HEK293T (cell line): ENCODE measurements at regions not wholly inside any gene's neighbourhood (a gene's known extent, or its start where the extent isn't known, plus 50 kb on each side); places are given as distances from the start of the nearest gene placed in this dataset.

Experiments
- CTCF ChIA-PET: fragments of 350-600 bp; formaldehyde crosslinking; extraction: SDS; loops from one replicate; lab custom pipeline; 2021; ENCODE audit warnings: antibody characterized with exemption, inconsistent platforms; lab: Yijun Ruan, JAX
- POLR2A ChIA-PET: fragments of 350-600 bp; formaldehyde crosslinking; extraction: SDS; loops from one replicate; lab custom pipeline; 2020; ENCODE audit warnings: antibody characterized with exemption, inconsistent platforms; lab: Yijun Ruan, JAX
- DNase-seq: peaks from one replicate; pipeline ENCODE4 v3.0.0; 2012; ENCODE audit warnings: mixed read lengths; ENCODE audit errors: extremely low spot score
- ARNT ChIP-seq: fragments of 450-650 bp; IDR thresholded peaks from 2 replicates; pipeline ENCODE4 v1.6.1; 2017; ENCODE audit warnings: mild to moderate bottlenecking
- BHLHE40 ChIP-seq: fragments of 450-650 bp; IDR thresholded peaks from 2 replicates; pipeline ENCODE4 v1.6.1; 2016; ENCODE audit warnings: mild to moderate bottlenecking, moderate library complexity, borderline replicate concordance
- CTBP1 ChIP-seq: fragments of 450-650 bp; IDR thresholded peaks from 2 replicates; pipeline ENCODE4 v1.6.1; 2016; ENCODE audit warnings: borderline replicate concordance
- ELF4 ChIP-seq: fragments of 450-650 bp; IDR thresholded peaks from 2 replicates; pipeline ENCODE4 v1.6.1; 2017; ENCODE audit warnings: antibody characterized with exemption
- FOXA1 ChIP-seq: fragments of 450-650 bp; IDR thresholded peaks from 2 replicates; pipeline ENCODE4 v1.6.1; 2016; ENCODE audit warnings: mild to moderate bottlenecking
- FOXK2 ChIP-seq: fragments of 450-650 bp; IDR thresholded peaks from 2 replicates; pipeline ENCODE4 v1.6.1; 2016; ENCODE audit warnings: mild to moderate bottlenecking
- FOXM1 ChIP-seq: fragments of 450-650 bp; IDR thresholded peaks from 2 replicates; pipeline ENCODE4 v1.6.1; 2017; ENCODE audit warnings: mild to moderate bottlenecking, borderline replicate concordance
- HDGF ChIP-seq: fragments of 450-650 bp; IDR thresholded peaks from 2 replicates; pipeline ENCODE4 v1.6.1; 2017; ENCODE audit warnings: antibody characterized with exemption, borderline replicate concordance
- L3MBTL2 ChIP-seq: fragments of 450-650 bp; conservative IDR thresholded peaks from 2 replicates; pipeline ENCODE4 v1.6.1; 2016; ENCODE audit warnings: mild to moderate bottlenecking
- LEF1 ChIP-seq: fragments of 450-650 bp; IDR thresholded peaks from 2 replicates; pipeline ENCODE4 v1.6.1; 2017; ENCODE audit warnings: mild to moderate bottlenecking, borderline replicate concordance
- NFRKB ChIP-seq: fragments of 450-650 bp; IDR thresholded peaks from 2 replicates; pipeline ENCODE4 v1.6.1; 2016; ENCODE audit warnings: mild to moderate bottlenecking, moderate library complexity
- SP1 ChIP-seq: fragments of 450-650 bp; IDR thresholded peaks from 2 replicates; pipeline ENCODE4 v1.6.1; 2017
- SUZ12 ChIP-seq: fragments of 450-650 bp; IDR thresholded peaks from 2 replicates; pipeline ENCODE4 v1.6.1; 2016; ENCODE audit warnings: mild to moderate bottlenecking
- TARDBP ChIP-seq: fragments of 450-650 bp; IDR thresholded peaks from 2 replicates; pipeline ENCODE4 v1.6.1; 2016
- ZNF384 ChIP-seq: fragments of 450-650 bp; IDR thresholded peaks from 2 replicates; pipeline ENCODE4 v1.6.1; 2016
- TF ChIP-seq, protein P1 (sequence below): fragments of 450-650 bp; IDR thresholded peaks from 2 replicates; pipeline ENCODE4 v1.6.1; 2016

DNA sequence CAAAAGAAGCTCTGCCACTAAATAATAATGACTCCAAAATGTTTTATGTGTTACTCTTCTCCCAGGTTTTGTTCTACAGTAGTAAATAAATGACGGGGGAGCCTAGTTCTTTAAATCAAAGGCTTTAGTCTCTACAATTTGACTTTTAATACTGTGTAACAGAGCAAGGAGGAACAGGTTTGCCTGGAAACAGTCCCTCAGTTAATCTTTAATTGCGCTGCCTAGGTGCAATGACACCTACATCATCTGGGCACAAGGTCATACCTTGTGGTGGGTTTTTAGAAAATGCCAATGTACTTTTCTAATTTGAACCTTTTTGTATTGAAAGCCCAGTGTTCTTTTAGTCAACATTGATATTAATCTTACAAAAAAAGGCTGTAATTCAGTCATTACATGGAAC, 287.3 kb upstream of the SETBP1 start:
- CTCF ChIA-PET: no interaction called here
- POLR2A ChIA-PET: no interaction called here
- no peak for TF ChIP-seq HDGF
- no peak for TF ChIP-seq NFRKB
- TF ChIP-seq SP1: no peak
- no peak for TF ChIP-seq ZNF384
- TF ChIP-seq ARNT: no peak
- TF ChIP-seq ELF4: no peak
- TF ChIP-seq CTBP1: no peak
- no peak for TF ChIP-seq L3MBTL2
- TF ChIP-seq BHLHE40: no peak
- TF ChIP-seq FOXM1: no peak
- no peak for TF ChIP-seq TARDBP
- TF ChIP-seq LEF1: no peak
- TF ChIP-seq, protein P1, sequence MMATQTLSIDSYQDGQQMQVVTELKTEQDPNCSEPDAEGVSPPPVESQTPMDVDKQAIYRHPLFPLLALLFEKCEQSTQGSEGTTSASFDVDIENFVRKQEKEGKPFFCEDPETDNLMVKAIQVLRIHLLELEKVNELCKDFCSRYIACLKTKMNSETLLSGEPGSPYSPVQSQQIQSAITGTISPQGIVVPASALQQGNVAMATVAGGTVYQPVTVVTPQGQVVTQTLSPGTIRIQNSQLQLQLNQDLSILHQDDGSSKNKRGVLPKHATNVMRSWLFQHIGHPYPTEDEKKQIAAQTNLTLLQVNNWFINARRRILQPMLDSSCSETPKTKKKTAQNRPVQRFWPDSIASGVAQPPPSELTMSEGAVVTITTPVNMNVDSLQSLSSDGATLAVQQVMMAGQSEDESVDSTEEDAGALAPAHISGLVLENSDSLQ: no peak
- no peak for TF ChIP-seq FOXA1
- no peak for TF ChIP-seq SUZ12
- TF ChIP-seq FOXK2: no peak
- no peak for DNase-seq

DNA sequence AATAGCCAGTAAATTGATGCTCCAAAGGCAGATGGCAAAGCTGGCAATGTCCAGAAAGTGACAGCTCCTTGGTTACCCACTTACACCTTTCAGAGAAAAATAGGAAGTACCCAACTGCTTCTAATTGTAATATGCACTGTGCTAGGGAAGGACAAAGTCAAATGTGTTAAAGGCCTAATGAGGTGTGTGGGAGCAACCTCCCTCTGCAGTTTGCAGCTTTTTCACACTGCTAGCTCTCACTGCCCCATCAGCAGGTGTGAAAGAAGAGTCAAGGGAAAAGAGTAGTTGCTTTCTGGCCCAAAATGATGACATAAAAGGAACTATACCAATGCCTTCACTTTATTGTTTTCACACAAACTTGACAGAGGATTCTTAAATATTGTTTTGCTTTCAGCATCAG, 284.1 kb upstream of the SETBP1 start:
- ChIA-PET CTCF (no interaction called here), POLR2A (no interaction called here)
- DNase-seq: no peak
- TF ChIP-seq ELF4 (no peak), FOXM1 (no peak), CTBP1 (no peak), FOXK2 (no peak), SUZ12 (no peak), SP1 (no peak), TARDBP (no peak), LEF1 (no peak), HDGF (no peak), NFRKB (no peak), ARNT (no peak), FOXA1 (no peak), ZNF384 (no peak)
- TF ChIP-seq, protein P1: no peak

DNA sequence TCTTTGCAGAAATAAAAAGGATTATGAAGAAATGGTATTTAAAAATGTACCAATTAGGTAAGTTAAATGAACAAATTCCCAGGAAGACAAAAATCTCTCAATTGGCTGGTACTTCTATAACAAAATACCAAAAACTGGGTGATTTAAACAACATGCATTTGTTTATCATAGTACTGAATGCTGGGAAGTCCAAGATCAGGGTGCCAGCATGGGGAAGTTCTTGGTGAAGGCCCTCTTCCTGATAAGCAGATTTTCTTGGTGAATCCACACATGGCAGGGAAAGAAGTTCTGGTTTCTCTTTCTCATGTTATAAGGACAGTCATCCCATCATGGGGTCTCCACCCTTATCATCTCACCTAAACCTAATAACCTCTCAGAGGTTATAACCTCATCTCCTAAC, 271.6 kb upstream of the SETBP1 start:
- ChIA-PET CTCF (no interaction called here), POLR2A (no interaction called here)
- DNase-seq: no peak
- no peak for TF ChIP-seq L3MBTL2
- TF ChIP-seq, protein P1: no peak
- no peak for TF ChIP-seq ELF4
- TF ChIP-seq SUZ12: no peak
- TF ChIP-seq ARNT: no peak
- no peak for TF ChIP-seq ZNF384
- no peak for TF ChIP-seq TARDBP
- no peak for TF ChIP-seq FOXM1
- no peak for TF ChIP-seq BHLHE40
- TF ChIP-seq HDGF: no peak
- TF ChIP-seq LEF1: no peak
- no peak for TF ChIP-seq NFRKB
- TF ChIP-seq CTBP1: no peak
- TF ChIP-seq FOXA1: no peak
- TF ChIP-seq FOXK2: no peak

DNA sequence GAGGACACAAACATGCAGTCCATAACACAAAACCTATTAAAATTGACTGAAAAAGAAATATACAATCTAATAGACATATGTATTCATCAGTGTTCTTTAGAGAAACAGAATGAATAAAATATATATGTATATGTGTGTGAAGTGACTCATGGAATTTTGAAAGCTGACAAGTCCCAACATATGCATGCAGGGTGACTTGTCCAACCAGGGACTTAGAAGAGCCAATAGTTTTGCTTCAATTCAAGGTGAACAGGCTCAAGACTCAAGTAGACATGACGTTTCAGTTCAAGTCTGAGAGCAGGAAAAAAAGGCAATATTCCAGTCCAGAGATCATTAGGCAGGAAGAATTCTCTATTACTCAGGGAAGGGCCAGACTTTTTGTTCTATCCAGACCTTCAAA, 271.2 kb upstream of the SETBP1 start:
- CTCF ChIA-PET: no interaction called here
- no peak for DNase-seq

DNA sequence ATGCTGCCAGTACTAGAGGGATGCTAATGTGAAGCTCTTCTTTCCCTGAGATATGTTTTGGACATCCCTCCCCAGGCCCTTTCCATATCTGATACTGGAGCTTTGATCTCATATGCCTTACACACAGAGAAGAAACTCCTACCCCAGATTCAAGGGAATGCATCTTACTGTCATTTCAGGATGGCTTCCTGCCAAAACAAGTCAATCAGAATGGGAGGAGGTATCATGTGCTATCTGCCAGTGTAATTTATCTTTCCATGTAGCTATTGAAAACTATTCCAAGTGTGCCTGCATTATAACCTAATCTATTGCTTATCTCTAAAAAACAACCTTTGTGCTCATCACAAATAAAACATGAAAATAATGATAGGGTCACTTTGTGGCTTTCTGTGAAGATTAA, 269.9 kb upstream of the SETBP1 start:
- no peak for DNase-seq

More for the DNA sequence above, 271.2 kb upstream of the SETBP1 start:
- TF ChIP-seq, protein P1: no peak
- no peak for TF ChIP-seq FOXA1
- no peak for TF ChIP-seq ARNT
- TF ChIP-seq FOXK2: no peak
- no peak for TF ChIP-seq TARDBP
- no peak for TF ChIP-seq SUZ12
- TF ChIP-seq FOXM1: no peak
- no peak for TF ChIP-seq CTBP1
- no peak for TF ChIP-seq ZNF384
- no peak for TF ChIP-seq L3MBTL2
- no peak for TF ChIP-seq ELF4
- no peak for TF ChIP-seq SP1
- POLR2A ChIA-PET: no interaction called here

DNA sequence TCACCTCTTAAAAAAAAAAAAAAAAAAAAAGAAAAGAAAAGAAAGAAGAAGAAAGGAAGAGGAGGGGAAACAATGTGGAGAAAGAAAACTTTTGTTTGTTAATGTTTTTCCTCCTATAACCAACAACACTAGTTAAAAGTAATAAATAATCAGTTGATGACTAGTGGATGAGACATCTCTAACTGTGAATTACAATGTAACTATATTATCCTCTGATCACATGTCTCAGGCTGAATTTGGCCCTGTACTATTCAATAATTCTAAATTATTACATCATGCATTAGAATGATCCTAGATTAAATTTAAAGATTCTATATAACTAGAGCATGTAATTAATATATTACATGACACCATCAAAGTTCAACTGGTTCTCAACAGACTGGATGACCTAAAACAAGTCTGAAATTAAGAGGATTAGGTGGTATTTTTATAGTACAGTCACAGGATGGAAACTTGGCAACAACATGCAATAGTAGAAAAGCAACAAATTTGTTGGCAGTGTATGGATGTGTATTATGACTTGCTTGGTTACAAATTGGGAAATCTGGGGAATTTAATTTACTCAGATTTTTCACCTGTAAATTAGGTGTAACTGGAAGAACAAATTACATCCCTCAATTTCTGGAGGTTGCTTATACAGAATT, 269.3 kb upstream of the SETBP1 start:
- ChIA-PET CTCF (no interaction called here), POLR2A (no interaction called here)
- DNase-seq: no peak
- TF ChIP-seq SP1: no peak
- no peak for TF ChIP-seq HDGF
- TF ChIP-seq LEF1: no peak
- no peak for TF ChIP-seq ELF4
- no peak for TF ChIP-seq CTBP1
- no peak for TF ChIP-seq L3MBTL2
- TF ChIP-seq ARNT: no peak
- TF ChIP-seq BHLHE40: no peak
- no peak for TF ChIP-seq SUZ12
- TF ChIP-seq NFRKB: no peak
- TF ChIP-seq, protein P1: no peak
- TF ChIP-seq ZNF384: no peak
- no peak for TF ChIP-seq FOXK2
- no peak for TF ChIP-seq FOXA1
- no peak for TF ChIP-seq TARDBP
- no peak for TF ChIP-seq FOXM1

More for the DNA sequence above, 269.9 kb upstream of the SETBP1 start:
- ChIA-PET CTCF (no interaction called here), POLR2A (no interaction called here)
- TF ChIP-seq FOXA1: no peak
